ENCODE measurements at regions not wholly inside any gene's neighbourhood (a gene's known extent, or its start where the extent isn't known, plus 50 kb on each side); places are given as distances from the start of the nearest gene placed in this dataset.

- no peak for TF ChIP-seq CTCF (IDR thresholded peaks at IDR 0.05; ENCODE audit: borderline replicate concordance, extremely low read depth, low read length, poor library complexity, severe bottlenecking)
- no peak for TF ChIP-seq EZH2 (IDR thresholded peaks at IDR 0.05; ENCODE audit: borderline replicate concordance, low read depth, low read length, severe bottlenecking)
Measured at GRCh38 chr13:38086013-38086412, 216.4 kb upstream of the TRPC4 start.

Measured in DND-41 (cell line).